DOHH2 (cell line): ENCODE measurements at regions not wholly inside any gene's neighbourhood (a gene's known extent, or its start where the extent isn't known, plus 50 kb on each side); places are given as distances from the start of the nearest gene placed in this dataset.

Experiments used
- H3F3A ChIP-seq: fragments of 200-600 bp; sonication (generic), shearing (Covaris generic); 2 replicates; pipeline ENCODE4 v1.6.0; 2016; ENCODE audit warnings: antibody characterized with exemption, mild to moderate bottlenecking; ENCODE audit not compliant: control insufficient read depth, insufficient read depth
- H3K27ac ChIP-seq: fragments of 200-600 bp; sonication (generic); 2 replicates; pipeline ENCODE4 v1.5.1; 2014; ENCODE audit warnings: low read depth, mild to moderate bottlenecking, low read length, moderate library complexity
- H3K27me3 ChIP-seq: fragments of 200-600 bp; sonication (generic); 2 replicates; pipeline ENCODE4 v1.6.1; 2014; ENCODE audit warnings: mild to moderate bottlenecking, low read length, mixed read lengths; ENCODE audit not compliant: control insufficient read depth
- H3K36me3 ChIP-seq: fragments of 200-600 bp; sonication (generic); 2 replicates; pipeline ENCODE4 v1.6.1; 2014; ENCODE audit warnings: mild to moderate bottlenecking, low read length, moderate library complexity, mixed read lengths; ENCODE audit not compliant: control insufficient read depth
- H3K4me1 ChIP-seq: fragments of 200-600 bp; sonication (generic); 2 replicates; pipeline ENCODE4 v1.6.1; 2014; ENCODE audit warnings: mild to moderate bottlenecking, low read length, mixed read lengths; ENCODE audit not compliant: control insufficient read depth
- H3K4me2 ChIP-seq: fragments of 200-600 bp; sonication (generic); 2 replicates; pipeline ENCODE4 v1.6.0; 2014; ENCODE audit warnings: mild to moderate bottlenecking, low read length, moderate library complexity
- H3K4me3 ChIP-seq: fragments of 200-600 bp; sonication (generic); 2 replicates; pipeline ENCODE4 v1.5.1; 2014; ENCODE audit warnings: mild to moderate bottlenecking, low read length, mixed read lengths
- H3K79me2 ChIP-seq: fragments of 200-600 bp; sonication (generic); 2 replicates; pipeline ENCODE4 v1.6.1; 2014; ENCODE audit warnings: mild to moderate bottlenecking, low read length, mixed read lengths; ENCODE audit not compliant: control insufficient read depth
- H3K9me2 ChIP-seq: fragments of 200-600 bp; sonication (generic); replicated peaks from 2 replicates; pipeline ENCODE4 v1.6.1; 2014; ENCODE audit warnings: mild to moderate bottlenecking, low read length, mixed read lengths; ENCODE audit not compliant: control insufficient read depth
- H3K9me3 ChIP-seq: fragments of 200-600 bp; sonication (generic); 2 replicates; pipeline ENCODE4 v1.6.1; 2014; ENCODE audit warnings: antibody characterized with exemption, low read length, mixed read lengths; ENCODE audit not compliant: control insufficient read depth, insufficient read depth
- H4K20me1 ChIP-seq: fragments of 200-600 bp; sonication (generic); 2 replicates; pipeline ENCODE4 v1.6.0; 2014; ENCODE audit warnings: low read depth, mild to moderate bottlenecking, antibody characterized with exemption, low read length, moderate library complexity; ENCODE audit not compliant: control insufficient read depth, insufficient read depth
- EZH2phosphoT487 ChIP-seq: fragments of 200-600 bp; sonication (generic); IDR thresholded peaks from 2 replicates; pipeline ENCODE4 v1.6.1; 2017; ENCODE audit warnings: borderline replicate concordance, mild to moderate bottlenecking, antibody characterized with exemption, low read length, moderate library complexity, mixed read lengths
- TF ChIP-seq, protein P1 (sequence below): fragments of 200-600 bp; sonication (generic); IDR thresholded peaks from one replicate; pipeline ENCODE4 v1.5.1; 2014; ENCODE audit warnings: antibody characterized with exemption, mild to moderate bottlenecking, low read depth, low read length; ENCODE audit not compliant: poor library complexity, severe bottlenecking

DNA sequence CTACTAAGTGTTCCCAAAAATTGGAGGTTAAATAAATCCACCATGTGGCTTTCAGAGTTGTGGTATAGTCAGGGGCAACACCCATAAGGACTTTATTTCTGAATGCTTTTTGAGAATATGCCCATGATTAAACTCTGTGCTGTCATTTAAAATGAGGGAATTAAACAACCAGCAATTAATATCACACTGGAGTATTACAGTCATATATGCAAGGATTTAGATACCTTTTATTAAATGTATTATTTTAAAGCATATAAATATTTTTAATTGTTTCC lies 227.6 kb downstream of the ZPLD1 start:
- Histone ChIP-seq H3K4me3 (no peak overlapping the region), H3K79me2 (no peaks in the 10 kb centered on the region), H3K4me2 (no peak overlapping the region), H3K27me3 (no peaks in the 10 kb centered on the region; the same call in 1 of the 2 replicates), H4K20me1 (no peaks in the 10 kb centered on the region), H3K36me3 (no peaks in the 10 kb centered on the region), H3F3A (no peaks in the 10 kb centered on the region), H3K4me1 (no peaks in the 10 kb centered on the region), H3K9me3 (no peaks in the 10 kb centered on the region), H3K27ac (no peak overlapping the region), H3K9me2 (no peaks in the 10 kb centered on the region)
- TF ChIP-seq EZH2phosphoT487 = no peak
- TF ChIP-seq, protein P1, sequence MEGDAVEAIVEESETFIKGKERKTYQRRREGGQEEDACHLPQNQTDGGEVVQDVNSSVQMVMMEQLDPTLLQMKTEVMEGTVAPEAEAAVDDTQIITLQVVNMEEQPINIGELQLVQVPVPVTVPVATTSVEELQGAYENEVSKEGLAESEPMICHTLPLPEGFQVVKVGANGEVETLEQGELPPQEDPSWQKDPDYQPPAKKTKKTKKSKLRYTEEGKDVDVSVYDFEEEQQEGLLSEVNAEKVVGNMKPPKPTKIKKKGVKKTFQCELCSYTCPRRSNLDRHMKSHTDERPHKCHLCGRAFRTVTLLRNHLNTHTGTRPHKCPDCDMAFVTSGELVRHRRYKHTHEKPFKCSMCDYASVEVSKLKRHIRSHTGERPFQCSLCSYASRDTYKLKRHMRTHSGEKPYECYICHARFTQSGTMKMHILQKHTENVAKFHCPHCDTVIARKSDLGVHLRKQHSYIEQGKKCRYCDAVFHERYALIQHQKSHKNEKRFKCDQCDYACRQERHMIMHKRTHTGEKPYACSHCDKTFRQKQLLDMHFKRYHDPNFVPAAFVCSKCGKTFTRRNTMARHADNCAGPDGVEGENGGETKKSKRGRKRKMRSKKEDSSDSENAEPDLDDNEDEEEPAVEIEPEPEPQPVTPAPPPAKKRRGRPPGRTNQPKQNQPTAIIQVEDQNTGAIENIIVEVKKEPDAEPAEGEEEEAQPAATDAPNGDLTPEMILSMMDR = no peak

DNA sequence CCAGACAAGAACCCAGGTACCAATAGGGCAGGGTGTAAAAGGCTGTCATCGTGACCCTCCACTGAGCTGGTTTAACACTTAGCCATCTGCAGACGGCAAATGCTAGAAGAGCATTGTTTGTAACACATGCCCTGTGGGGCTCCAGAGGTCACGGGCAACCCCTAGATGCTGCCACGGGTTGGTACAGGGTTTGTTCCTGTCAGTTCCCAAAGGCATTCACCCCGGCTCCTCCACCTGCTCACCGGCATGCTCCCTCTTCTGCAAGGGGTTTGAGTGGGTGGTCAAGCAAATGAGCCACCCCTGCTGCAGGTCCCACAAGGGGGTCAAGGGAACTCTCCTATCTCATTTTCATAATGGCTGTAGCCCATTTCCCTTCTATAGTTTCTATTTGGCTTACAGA lies 229.3 kb downstream of the ZPLD1 start:
- H3K27ac ChIP-seq = no peak overlapping the region
- H3K27me3 ChIP-seq = no peaks in the 10 kb centered on the region; the same call in 1 of the 2 replicates
- no peaks in the 10 kb centered on the region for H3K9me2 ChIP-seq
- no peaks in the 10 kb centered on the region for H3K36me3 ChIP-seq
- no peaks in the 10 kb centered on the region for H3K4me1 ChIP-seq
- no peak overlapping the region for H3K4me3 ChIP-seq
- H3K79me2 ChIP-seq = no peaks in the 10 kb centered on the region
- H3K9me3 ChIP-seq = no peaks in the 10 kb centered on the region
- no peaks in the 10 kb centered on the region for H4K20me1 ChIP-seq
- H3F3A ChIP-seq = no peaks in the 10 kb centered on the region
- TF ChIP-seq EZH2phosphoT487 = no peak
- TF ChIP-seq, protein P1 = no peak
- H3K4me2 ChIP-seq = no peak overlapping the region

DNA sequence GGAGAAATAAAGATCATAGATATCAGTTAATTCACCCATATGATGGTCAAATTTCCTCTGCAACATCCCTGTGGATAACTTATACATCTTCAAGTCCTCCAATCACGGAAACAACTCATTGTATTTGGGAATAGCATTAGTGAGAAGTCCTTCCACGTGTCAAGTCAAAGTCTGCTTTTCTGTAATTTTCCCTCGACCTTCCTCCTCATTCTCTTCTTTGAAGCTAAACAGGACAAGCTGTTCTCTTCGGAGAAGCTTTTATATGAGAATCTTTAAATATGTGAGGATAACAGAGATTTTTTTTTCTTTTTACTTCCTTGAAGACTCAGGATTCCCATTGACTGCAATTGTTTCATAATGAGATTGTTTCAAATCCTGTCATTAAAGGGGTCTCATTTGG lies 230.4 kb downstream of the ZPLD1 start:
- H3K27me3 ChIP-seq = no peaks in the 10 kb centered on the region; the same call in 1 of the 2 replicates
- H3K4me1 ChIP-seq = no peaks in the 10 kb centered on the region
- no peak overlapping the region for H3K27ac ChIP-seq
- no peaks in the 10 kb centered on the region for H3F3A ChIP-seq
- no peak for TF ChIP-seq EZH2phosphoT487
- TF ChIP-seq, protein P1 = no peak
- no peak overlapping the region for H3K4me3 ChIP-seq
- no peaks in the 10 kb centered on the region for H3K36me3 ChIP-seq
- no peaks in the 10 kb centered on the region for H4K20me1 ChIP-seq
- no peaks in the 10 kb centered on the region for H3K9me3 ChIP-seq
- no peaks in the 10 kb centered on the region for H3K9me2 ChIP-seq
- H3K79me2 ChIP-seq = no peaks in the 10 kb centered on the region
- no peak overlapping the region for H3K4me2 ChIP-seq

DNA sequence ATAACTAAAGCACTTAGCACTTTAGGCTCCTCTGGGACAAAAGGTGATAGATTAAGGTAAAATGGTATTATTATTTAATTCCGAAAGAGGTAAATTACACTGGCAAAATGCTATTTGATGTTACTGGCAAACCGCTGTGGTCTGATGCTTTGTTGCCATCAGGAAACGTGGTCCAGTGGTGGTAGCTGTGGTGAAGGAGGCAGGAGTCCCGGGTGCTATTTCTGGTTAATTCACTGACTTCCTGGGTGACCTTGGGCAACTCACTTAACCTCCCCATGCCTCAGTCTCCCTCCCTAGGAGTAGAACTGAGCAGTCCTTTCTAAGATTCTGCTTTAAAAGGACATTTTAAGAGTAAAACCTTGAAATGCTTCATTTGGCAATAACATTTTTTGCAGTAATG lies 233.4 kb downstream of the ZPLD1 start:
- Histone ChIP-seq H3K27me3 (no peaks in the 10 kb centered on the region; the same call in 1 of the 2 replicates), H3K36me3 (no peaks in the 10 kb centered on the region), H3K9me2 (no peaks in the 10 kb centered on the region), H3K4me1 (no peaks in the 10 kb centered on the region), H3K79me2 (no peaks in the 10 kb centered on the region), H3F3A (no peaks in the 10 kb centered on the region), H3K4me3 (no peak overlapping the region), H3K9me3 (no peaks in the 10 kb centered on the region), H3K4me2 (no peak overlapping the region), H4K20me1 (no peaks in the 10 kb centered on the region), H3K27ac (no peak overlapping the region)
- TF ChIP-seq EZH2phosphoT487 = no peak
- TF ChIP-seq, protein P1 = no peak
